MM.1S (cell line): ENCODE measurements at regions not wholly inside any gene's neighbourhood (a gene's known extent, or its start where the extent isn't known, plus 50 kb on each side); places are given as distances from the start of the nearest gene placed in this dataset.
A peak's percentile ranks its signal among the peaks of the same experiment; 100 is the strongest.

Source experiments
- DNase-seq: peaks from one replicate; pipeline ENCODE4 v3.0.0-alpha.2; 2015
- H2AFZ ChIP-seq: fragments of 300-600 bp; sonication (generic); 2 replicates; pipeline ENCODE4 v1.6.0; 2016; ENCODE audit warnings: antibody characterized with exemption, low read length
- H3F3A ChIP-seq: fragments of 300-600 bp; sonication (generic); 2 replicates; pipeline ENCODE4 v1.6.1; 2016; ENCODE audit warnings: mild to moderate bottlenecking, antibody characterized with exemption, low read length, moderate library complexity, mixed read lengths; ENCODE audit not compliant: insufficient read depth
- H3K27ac ChIP-seq: fragments of 300-600 bp; sonication (generic); 2 replicates; pipeline ENCODE4 v1.5.1; 2016; ENCODE audit warnings: mild to moderate bottlenecking, low read length
- H3K27me3 ChIP-seq: fragments of 300-600 bp; sonication (generic); replicated peaks from 2 replicates; pipeline ENCODE4 v1.6.0; 2016; ENCODE audit warnings: low read length; ENCODE audit not compliant: insufficient read depth
- H3K36me3 ChIP-seq: fragments of 300-600 bp; sonication (generic); replicated peaks from 2 replicates; pipeline ENCODE4 v1.6.1; 2016; ENCODE audit warnings: mild to moderate bottlenecking, low read length, mixed read lengths; ENCODE audit not compliant: insufficient read depth
- H3K4me1 ChIP-seq: fragments of 300-600 bp; sonication (generic); 2 replicates; pipeline ENCODE4 v1.6.1; 2016; ENCODE audit warnings: low read length, mixed read lengths
- H3K4me2 ChIP-seq: fragments of 300-600 bp; sonication (generic); 2 replicates; pipeline ENCODE4 v1.6.0; 2016; ENCODE audit warnings: low read depth, low read length
- H3K4me3 ChIP-seq: fragments of 300-600 bp; sonication (generic); 2 replicates; pipeline ENCODE4 v1.5.1; 2016; ENCODE audit warnings: low read length, mixed read lengths
- H3K79me2 ChIP-seq: fragments of 300-600 bp; sonication (generic); 2 replicates; pipeline ENCODE4 v1.6.1; 2016; ENCODE audit warnings: mixed run types, low read length, mixed read lengths
- H3K9ac ChIP-seq: fragments of 300-600 bp; sonication (generic); 2 replicates; pipeline ENCODE4 v1.6.1; 2016; ENCODE audit warnings: low read length, mixed read lengths
- H3K9me2 ChIP-seq: fragments of 300-600 bp; sonication (generic); replicated peaks from 2 replicates; pipeline ENCODE4 v1.6.1; 2016; ENCODE audit warnings: mild to moderate bottlenecking, low read length, mixed read lengths; ENCODE audit not compliant: insufficient read depth
- H3K9me3 ChIP-seq: fragments of 300-600 bp; sonication (generic); replicated peaks from 2 replicates; pipeline ENCODE4 v1.6.1; 2016; ENCODE audit warnings: mild to moderate bottlenecking, low read length, mixed read lengths; ENCODE audit not compliant: insufficient read depth
- H4K20me1 ChIP-seq: fragments of 300-600 bp; sonication (generic); 2 replicates; pipeline ENCODE4 v1.6.1; 2016; ENCODE audit warnings: mild to moderate bottlenecking, low read length, moderate library complexity, mixed read lengths; ENCODE audit not compliant: insufficient read depth
- EZH2 ChIP-seq: fragments of 300-600 bp; sonication (generic); optimal IDR thresholded peaks from 2 replicates; pipeline ENCODE3; 2017; ENCODE audit warnings: low read depth, mild to moderate bottlenecking, antibody characterized with exemption, low read length, mixed read lengths
- EZH2phosphoT487 ChIP-seq: fragments of 300-600 bp; sonication (generic); IDR thresholded peaks from 2 replicates; pipeline ENCODE4 v1.6.1; 2018; ENCODE audit warnings: antibody characterized with exemption, low read length
- TF ChIP-seq, protein P1 (sequence below): fragments of 300-600 bp; sonication (generic); IDR thresholded peaks from 2 replicates; pipeline ENCODE4 v1.5.1; 2016; ENCODE audit warnings: antibody characterized with exemption, low read length, mixed read lengths

DNA sequence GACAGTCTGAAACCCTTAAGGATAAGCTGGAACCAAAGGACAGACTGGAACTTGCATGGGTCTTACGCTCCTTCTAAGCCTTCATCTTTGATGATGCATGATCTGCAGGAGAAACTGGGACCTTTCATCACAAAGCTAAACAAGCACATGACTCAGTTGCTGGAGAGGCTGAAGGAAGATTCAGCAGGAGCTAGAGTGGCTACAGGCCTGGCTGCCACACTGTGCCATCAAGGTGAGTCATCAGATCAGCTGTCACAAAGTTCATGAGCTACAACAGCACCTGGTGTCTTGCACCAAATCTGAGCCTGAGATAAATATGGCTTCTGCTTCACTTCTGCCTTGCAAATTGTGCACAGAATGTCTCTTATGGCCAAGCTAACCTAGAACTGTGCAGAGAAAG, 95.5 kb upstream of the MARK1 start:
- Histone ChIP-seq H3K4me1 (no peaks in the 10 kb centered on the region), H3F3A (no peaks in the 10 kb centered on the region), H3K4me3 (no peak overlapping the region), H3K79me2 (no peaks in the 10 kb centered on the region), H3K9me3 (no peaks in the 10 kb centered on the region), H3K9me2 (no peaks in the 10 kb centered on the region), H3K27me3 (no peaks in the 10 kb centered on the region), H3K4me2 (no peak overlapping the region), H3K36me3 (no peaks in the 10 kb centered on the region), H3K9ac (no peak overlapping the region), H2AFZ (no peak overlapping the region), H3K27ac (no peak overlapping the region), H4K20me1 (no peaks in the 10 kb centered on the region)
- DNase-seq: peak; percentile 6
- TF ChIP-seq EZH2phosphoT487: no peak
- TF ChIP-seq EZH2: no peak
- TF ChIP-seq, protein P1, sequence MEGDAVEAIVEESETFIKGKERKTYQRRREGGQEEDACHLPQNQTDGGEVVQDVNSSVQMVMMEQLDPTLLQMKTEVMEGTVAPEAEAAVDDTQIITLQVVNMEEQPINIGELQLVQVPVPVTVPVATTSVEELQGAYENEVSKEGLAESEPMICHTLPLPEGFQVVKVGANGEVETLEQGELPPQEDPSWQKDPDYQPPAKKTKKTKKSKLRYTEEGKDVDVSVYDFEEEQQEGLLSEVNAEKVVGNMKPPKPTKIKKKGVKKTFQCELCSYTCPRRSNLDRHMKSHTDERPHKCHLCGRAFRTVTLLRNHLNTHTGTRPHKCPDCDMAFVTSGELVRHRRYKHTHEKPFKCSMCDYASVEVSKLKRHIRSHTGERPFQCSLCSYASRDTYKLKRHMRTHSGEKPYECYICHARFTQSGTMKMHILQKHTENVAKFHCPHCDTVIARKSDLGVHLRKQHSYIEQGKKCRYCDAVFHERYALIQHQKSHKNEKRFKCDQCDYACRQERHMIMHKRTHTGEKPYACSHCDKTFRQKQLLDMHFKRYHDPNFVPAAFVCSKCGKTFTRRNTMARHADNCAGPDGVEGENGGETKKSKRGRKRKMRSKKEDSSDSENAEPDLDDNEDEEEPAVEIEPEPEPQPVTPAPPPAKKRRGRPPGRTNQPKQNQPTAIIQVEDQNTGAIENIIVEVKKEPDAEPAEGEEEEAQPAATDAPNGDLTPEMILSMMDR: no peak

DNA sequence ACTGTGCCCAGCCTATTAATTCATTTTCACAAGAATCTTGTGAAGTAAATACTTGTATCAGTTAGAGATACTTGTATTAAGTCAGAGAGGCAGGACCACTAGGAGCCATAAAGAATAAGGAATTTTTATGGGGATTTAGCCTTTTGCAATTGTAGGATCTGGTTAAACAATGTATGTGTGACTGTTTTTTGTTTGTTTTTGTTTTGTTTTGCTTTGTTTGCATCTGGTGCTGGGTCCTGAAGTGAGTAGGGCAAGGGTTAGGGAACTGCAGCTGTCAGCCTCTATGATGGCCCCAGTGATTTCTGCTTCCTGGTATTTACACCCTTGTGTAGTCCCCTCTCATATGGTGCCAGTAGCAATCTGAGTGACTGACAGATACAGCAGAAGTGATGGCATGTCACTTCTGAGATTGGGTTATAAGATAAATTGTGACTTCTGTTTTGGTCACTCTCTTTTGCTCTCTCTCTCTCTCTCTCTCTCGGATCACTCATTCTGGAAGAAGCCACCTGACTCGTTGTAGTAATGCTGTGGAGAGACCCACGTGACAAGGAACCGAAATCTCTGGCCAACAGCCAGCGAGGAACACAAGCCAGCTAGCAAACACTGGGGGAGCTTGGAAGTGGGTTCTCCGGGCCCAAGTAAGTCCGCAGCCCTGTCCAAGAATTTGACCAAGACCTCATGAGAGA, 96.2 kb upstream of the MARK1 start:
- H3K9me2 ChIP-seq: no peaks in the 10 kb centered on the region
- H3K36me3 ChIP-seq: no peaks in the 10 kb centered on the region
- H3K4me2 ChIP-seq: no peak overlapping the region
- no peak overlapping the region for H3K27ac ChIP-seq
- no peak for TF ChIP-seq EZH2phosphoT487
- TF ChIP-seq EZH2: no peak
- TF ChIP-seq, protein P1: no peak
- peak; percentile 3 for DNase-seq
- no peaks in the 10 kb centered on the region for H4K20me1 ChIP-seq
- no peak overlapping the region for H3K9ac ChIP-seq
- no peaks in the 10 kb centered on the region for H3K9me3 ChIP-seq
- no peak overlapping the region for H3K4me3 ChIP-seq
- H3K79me2 ChIP-seq: no peaks in the 10 kb centered on the region
- H2AFZ ChIP-seq: no peak overlapping the region
- no peaks in the 10 kb centered on the region for H3F3A ChIP-seq
- H3K27me3 ChIP-seq: no peaks in the 10 kb centered on the region
- H3K4me1 ChIP-seq: no peaks in the 10 kb centered on the region

DNA sequence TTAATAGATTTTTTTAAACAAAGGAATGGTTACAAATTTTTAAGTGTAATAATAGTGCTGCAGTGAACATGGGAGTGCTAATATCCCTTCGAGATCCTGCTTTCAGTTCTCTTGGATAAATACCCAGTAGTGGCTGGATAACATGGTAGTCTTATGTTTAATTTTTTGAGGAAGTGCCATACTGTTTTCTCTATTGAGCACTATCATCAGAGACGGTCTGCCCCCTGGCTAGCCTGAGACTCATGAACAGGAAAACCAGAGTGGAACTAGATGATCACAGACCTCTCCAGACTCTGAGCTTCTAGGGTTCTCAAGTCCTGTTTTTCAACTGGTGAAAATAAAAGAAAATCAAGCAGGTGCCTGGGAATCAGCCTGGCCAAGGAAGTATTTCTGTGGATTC, 97.3 kb upstream of the MARK1 start:
- H3K36me3 ChIP-seq: no peaks in the 10 kb centered on the region
- no peaks in the 10 kb centered on the region for H3K9me2 ChIP-seq
- no peak overlapping the region for H3K4me2 ChIP-seq
- no peaks in the 10 kb centered on the region for H3K9me3 ChIP-seq
- peaks cover 5% of the 10 kb centered on the region; the same call in 1 of the 2 replicates for H3K4me1 ChIP-seq
- H2AFZ ChIP-seq: no peak overlapping the region
- TF ChIP-seq EZH2phosphoT487 (no peak), EZH2 (no peak)
- TF ChIP-seq, protein P1: no peak
- no peak overlapping the region for H3K4me3 ChIP-seq
- no peaks in the 10 kb centered on the region for H3K27me3 ChIP-seq
- no peak for DNase-seq
- no peak overlapping the region for H3K27ac ChIP-seq
- H3K9ac ChIP-seq: no peak overlapping the region
- no peaks in the 10 kb centered on the region for H3K79me2 ChIP-seq
- H4K20me1 ChIP-seq: no peaks in the 10 kb centered on the region
- H3F3A ChIP-seq: no peaks in the 10 kb centered on the region
